ENCODE measurements at regions not wholly inside any gene's neighbourhood (a gene's known extent, or its start where the extent isn't known, plus 50 kb on each side); places are given as distances from the start of the nearest gene placed in this dataset.

DNA sequence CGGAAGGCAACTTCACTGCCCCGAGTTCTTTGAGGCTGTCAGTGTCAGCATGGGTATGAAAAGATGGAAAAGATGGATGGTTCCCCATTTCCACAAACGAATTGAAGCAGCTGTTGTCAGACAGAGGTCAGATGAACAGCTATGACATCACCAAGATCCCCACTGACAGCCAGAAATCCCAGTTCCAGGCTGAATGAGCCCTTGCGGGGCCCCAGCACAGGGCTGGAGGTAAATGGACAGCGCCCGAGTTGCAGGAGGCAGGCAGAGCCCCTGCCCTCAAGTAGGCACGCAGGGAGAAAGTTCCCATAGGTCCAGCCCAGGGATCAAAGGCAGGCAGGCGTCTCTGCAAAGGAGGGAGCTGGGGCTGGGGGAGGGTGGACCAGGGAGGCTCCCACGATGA lies 169.5 kb upstream of the AGAP1 start:
- intact Hi-C loops (cut with DNase I, micrococcal nuclease), result no loop called here
- Mint-ChIP-seq H3K4me3 (no peak overlapping the region), H3K27ac (no peak overlapping the region), H3K4me1 (no peaks in the 10 kb centered on the region), H3K27me3 (peaks cover 25% of the 10 kb centered on the region), H3K9me3 (ENCODE audit: low read depth) (no peaks in the 10 kb centered on the region), H3K36me3 (ENCODE audit: low read depth) (no peaks in the 10 kb centered on the region)
- ATAC-seq (no peak), DNase-seq (no peak)
- POLR2A ChIA-PET, result no interaction called here
- CTCF ChIA-PET, result no interaction called here

DNA sequence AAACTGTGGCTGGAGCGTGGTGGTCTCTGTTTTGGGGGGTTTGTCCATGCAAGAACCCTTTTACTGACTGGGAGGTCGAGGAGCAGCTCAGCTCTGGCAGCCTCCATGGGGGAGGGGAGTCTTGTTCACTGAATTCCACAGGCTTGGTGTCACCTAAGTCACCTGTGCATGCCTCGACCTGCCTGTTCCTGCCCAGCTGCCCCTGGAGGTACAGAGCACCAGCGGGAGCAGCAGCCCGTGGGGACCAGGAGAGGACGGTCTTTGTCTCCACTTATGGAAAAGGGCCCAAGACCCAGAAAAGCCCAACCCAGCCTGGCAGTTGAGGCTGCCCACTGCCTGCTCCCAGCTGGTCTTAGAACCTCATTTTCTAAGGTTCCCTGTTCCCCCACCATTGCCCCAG lies 168.7 kb upstream of the AGAP1 start:
- ChIA-PET POLR2A (no interaction called here), CTCF (no interaction called here)
- intact Hi-C loops (cut with DNase I, micrococcal nuclease), result no loop called here
- H3K27ac Mint-ChIP-seq, result no peak overlapping the region
- H3K9me3 Mint-ChIP-seq (ENCODE audit: low read depth), result no peaks in the 10 kb centered on the region
- no peak for ATAC-seq
- no peak overlapping the region for H3K4me3 Mint-ChIP-seq
- no peaks in the 10 kb centered on the region for H3K36me3 Mint-ChIP-seq (ENCODE audit: low read depth)
- peaks cover 25% of the 10 kb centered on the region for H3K27me3 Mint-ChIP-seq
- no peaks in the 10 kb centered on the region for H3K4me1 Mint-ChIP-seq
- DNase-seq, result no peak

DNA sequence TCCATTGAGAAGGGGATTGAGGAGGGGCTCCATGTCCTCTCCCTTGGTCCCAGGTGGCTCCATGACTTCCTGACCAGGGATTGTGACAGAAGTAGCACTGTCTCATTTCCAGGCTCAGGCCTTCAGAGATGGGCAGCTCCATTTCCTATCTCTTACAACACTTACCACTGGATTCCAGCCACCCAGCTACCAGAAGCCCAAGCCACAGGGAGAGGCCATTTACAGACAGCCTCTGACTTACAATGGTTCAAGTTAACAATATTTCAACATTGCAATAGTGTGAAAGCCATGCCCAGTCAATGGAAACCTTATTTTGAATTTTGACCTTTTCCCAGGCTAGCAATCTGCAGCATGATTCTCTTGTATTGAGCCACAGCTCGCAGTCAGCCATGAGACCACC lies 164.9 kb upstream of the AGAP1 start:
- H3K4me3 Mint-ChIP-seq, result no peak overlapping the region
- POLR2A ChIA-PET, result no interaction called here

DNA sequence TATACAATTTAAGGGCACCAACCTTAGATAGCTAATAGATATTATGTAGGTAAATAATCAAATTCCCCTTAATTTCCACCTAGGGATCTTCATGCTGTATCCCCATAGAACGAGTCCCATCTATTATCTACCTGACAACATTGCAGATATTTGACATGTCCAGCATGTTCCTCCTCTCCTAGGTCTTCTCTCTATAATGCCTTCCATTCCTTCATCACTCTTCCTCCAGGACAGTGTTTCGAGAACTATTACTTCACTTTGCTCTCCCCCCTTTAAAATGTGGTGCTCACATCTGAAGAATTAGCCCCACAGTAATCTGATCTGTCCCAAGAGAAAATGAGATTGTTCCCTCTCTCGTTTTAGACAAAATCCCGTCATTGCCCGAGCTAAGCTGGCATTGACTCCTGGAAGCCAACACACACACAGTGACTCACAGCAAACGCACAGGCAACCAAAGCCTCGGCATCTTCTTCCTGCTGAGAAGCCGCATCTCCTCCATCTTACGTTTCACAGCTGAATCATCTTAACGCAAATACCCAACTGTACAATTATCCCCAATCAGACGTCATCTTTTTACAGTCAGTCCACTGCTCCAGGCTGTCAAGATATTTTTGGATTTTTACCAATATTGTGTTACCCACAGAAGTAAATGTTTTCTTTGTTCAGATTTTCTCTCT lies 162.9 kb upstream of the AGAP1 start:
- DNase-seq (no peak), ATAC-seq (no peak)
- Mint-ChIP-seq H3K9me3 (ENCODE audit: low read depth) (no peaks in the 10 kb centered on the region), H3K4me3 (no peak overlapping the region), H3K27ac (no peak overlapping the region), H3K36me3 (ENCODE audit: low read depth) (no peaks in the 10 kb centered on the region), H3K27me3 (peaks cover 16% of the 10 kb centered on the region), H3K4me1 (no peaks in the 10 kb centered on the region)
- ChIA-PET POLR2A (no interaction called here), CTCF (no interaction called here)
- intact Hi-C loops (cut with DNase I, micrococcal nuclease), result no loop called here

More for the DNA sequence above, 164.9 kb upstream of the AGAP1 start:
- intact Hi-C loops (cut with DNase I, micrococcal nuclease), result no loop called here
- Mint-ChIP-seq H3K27me3 (peaks cover 26% of the 10 kb centered on the region), H3K36me3 (ENCODE audit: low read depth) (no peaks in the 10 kb centered on the region), H3K27ac (no peak overlapping the region), H3K4me1 (no peaks in the 10 kb centered on the region), H3K9me3 (ENCODE audit: low read depth) (no peaks in the 10 kb centered on the region)
- DNase-seq, result no peak
- no peak for ATAC-seq
- CTCF ChIA-PET, result no interaction called here

DNA sequence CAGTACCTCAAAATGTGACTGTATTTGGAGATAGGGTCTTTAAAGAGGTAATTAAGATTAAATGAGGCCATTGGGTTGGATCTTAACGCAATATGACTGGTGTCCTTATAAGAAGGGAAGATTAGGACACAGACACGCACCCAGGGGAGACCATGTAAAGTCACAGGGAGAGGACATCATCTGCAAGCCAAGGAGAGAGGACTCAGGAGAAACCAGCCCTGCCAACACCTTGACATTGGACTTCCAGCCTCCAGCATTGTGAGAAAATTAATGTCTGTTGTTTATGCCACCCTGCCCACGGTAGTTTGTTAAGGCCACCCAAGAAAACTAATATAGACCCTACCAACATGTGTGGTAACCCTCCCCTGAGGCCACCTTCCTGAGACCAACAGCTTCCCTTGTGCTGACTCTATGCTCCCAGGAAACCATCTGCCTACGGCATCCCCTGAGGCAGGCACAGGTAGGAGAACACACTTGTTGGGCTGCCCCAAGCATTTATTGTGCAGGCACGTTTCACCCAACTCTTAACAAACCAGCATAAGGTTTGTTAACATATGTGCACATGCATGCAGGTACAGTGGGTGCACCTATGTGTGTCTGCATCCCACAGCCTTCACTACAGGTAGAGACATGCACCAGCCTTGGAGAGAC lies 161.5 kb upstream of the AGAP1 start:
- Mint-ChIP-seq H3K4me3 (no peak overlapping the region), H3K9me3 (ENCODE audit: low read depth) (no peaks in the 10 kb centered on the region), H3K4me1 (no peaks in the 10 kb centered on the region), H3K36me3 (ENCODE audit: low read depth) (no peaks in the 10 kb centered on the region), H3K27me3 (peaks cover 15% of the 10 kb centered on the region), H3K27ac (no peak overlapping the region)
- POLR2A ChIA-PET, result no interaction called here
- ATAC-seq (no peak), DNase-seq (no peak)
- intact Hi-C loops (cut with DNase I, micrococcal nuclease), result no loop called here
- CTCF ChIA-PET, result no interaction called here

DNA sequence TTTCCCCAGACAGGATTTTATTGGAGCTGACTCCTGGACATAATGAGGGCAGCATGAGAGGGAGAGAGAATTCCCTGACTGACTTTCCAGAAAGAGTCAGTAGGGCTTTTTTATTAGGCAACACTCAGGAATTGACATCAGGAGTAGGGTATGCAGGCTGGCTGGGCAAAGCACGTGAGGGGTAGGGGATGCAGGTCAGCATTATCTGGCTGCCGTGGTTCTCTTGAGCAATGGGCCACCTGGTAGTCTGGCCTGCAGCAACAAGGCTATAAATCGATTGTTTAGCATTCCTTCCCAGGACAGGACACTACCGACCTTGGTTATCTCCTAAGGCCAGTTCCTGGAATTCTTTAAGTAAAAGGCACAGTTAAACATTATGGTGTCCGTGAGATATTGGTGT lies 160.8 kb upstream of the AGAP1 start:
- peaks cover 15% of the 10 kb centered on the region for H3K27me3 Mint-ChIP-seq
- ATAC-seq, result no peak
- no peak overlapping the region for H3K4me3 Mint-ChIP-seq
- no peaks in the 10 kb centered on the region for H3K4me1 Mint-ChIP-seq
- no peaks in the 10 kb centered on the region for H3K36me3 Mint-ChIP-seq (ENCODE audit: low read depth)
- no peak for DNase-seq
- CTCF ChIA-PET, result no interaction called here
- POLR2A ChIA-PET, result interaction anchor here (0.6 kb wide), 1 partner anchor 1589 kb away, joined by 3 read pairs; no protein-coding TSS in a partner anchor
- peaks cover 4% of the 10 kb centered on the region for H3K9me3 Mint-ChIP-seq (ENCODE audit: low read depth)
- H3K27ac Mint-ChIP-seq, result no peak overlapping the region
- intact Hi-C loops (cut with DNase I, micrococcal nuclease), result no loop called here

DNA sequence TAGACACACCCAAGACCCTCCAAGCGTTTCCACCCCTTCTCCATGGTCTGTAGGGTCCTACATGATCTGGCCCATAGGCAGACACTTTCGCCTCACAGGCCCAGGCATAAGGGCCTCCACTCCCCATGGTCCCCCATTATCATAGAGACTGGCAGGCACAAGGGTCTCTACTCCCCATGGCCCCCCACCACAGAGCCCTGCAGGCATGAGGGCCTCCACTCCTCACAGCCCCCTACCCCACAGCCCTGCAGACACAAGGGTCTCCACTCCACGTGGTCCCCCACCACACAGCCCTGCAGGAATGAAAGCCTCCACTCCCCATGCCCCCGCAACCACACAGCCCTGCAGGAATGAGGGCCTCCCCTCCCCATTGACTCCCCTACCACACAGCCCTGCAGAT lies 159.7 kb upstream of the AGAP1 start:
- Mint-ChIP-seq H3K9me3 (ENCODE audit: low read depth) (peaks cover 11% of the 10 kb centered on the region), H3K27me3 (peaks cover 9% of the 10 kb centered on the region), H3K4me1 (no peaks in the 10 kb centered on the region), H3K27ac (no peak overlapping the region), H3K36me3 (ENCODE audit: low read depth) (no peaks in the 10 kb centered on the region), H3K4me3 (no peak overlapping the region)
- ChIA-PET CTCF (no interaction called here), POLR2A (no interaction called here)
- DNase-seq, result no peak
- no peak for ATAC-seq
- intact Hi-C loops (cut with DNase I, micrococcal nuclease), result no loop called here

DNA sequence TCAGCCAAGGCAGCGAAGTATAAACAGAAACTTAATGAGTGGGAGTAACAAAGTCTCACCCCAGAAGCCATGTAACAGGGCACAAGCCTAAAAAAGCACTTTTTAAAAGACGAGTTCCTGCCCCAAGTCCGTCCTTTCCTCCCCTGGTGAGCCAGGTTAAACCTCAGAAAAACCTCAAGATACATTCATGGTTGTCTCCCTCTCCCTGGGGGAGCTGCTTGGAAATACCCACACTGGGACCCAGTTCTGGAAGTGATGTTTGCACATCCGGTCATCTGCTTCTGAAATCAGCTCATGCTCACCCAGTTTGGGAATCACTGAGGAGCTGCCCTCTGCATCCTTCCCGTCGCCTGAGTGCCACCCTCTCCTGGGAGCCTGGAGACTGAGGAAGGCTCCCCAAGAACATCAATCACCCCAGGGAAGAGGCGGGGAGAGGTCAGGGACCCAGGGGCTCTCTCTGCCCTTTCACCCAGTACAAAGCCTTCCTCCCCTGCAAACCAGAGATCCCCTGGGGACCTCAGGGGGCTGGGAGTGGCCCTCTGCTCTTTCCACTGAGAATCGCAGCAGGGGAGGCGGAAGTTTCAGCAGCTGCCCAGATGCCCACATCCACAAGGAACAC lies 150.6 kb upstream of the AGAP1 start:
- peaks cover 6% of the 10 kb centered on the region for H3K9me3 Mint-ChIP-seq (ENCODE audit: low read depth)
- no peak overlapping the region for H3K27ac Mint-ChIP-seq
- intact Hi-C loops (cut with DNase I, micrococcal nuclease), result no loop called here
- ChIA-PET POLR2A (no interaction called here), CTCF (interaction anchor here (0.5 kb wide), 1 partner anchor 1697 kb away, joined by 3 read pairs; no protein-coding TSS in a partner anchor)
- no peak for ATAC-seq
- no peak overlapping the region for H3K4me3 Mint-ChIP-seq
- no peaks in the 10 kb centered on the region for H3K4me1 Mint-ChIP-seq
- H3K27me3 Mint-ChIP-seq, result peaks cover 14% of the 10 kb centered on the region
- DNase-seq, result no peak
- no peaks in the 10 kb centered on the region for H3K36me3 Mint-ChIP-seq (ENCODE audit: low read depth)

DNA sequence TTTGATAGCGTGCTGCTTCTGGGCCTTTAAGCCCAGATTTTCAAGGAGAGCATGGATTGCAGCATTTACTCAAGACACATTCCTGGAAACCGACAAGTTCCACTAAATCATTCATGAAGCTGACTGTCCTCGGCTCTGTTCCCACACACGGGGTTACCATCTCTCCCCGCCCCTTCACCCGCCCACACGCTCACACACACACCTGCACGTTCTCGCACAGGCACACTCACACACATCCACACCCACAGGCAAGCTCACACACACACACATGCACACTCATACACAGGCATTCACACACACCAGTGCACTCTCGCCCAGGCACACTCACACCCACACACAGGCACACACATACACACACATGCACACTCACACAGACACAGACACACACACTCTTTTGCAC lies 150.0 kb upstream of the AGAP1 start:
- ChIA-PET CTCF (interaction anchor here (0.5 kb wide), 1 partner anchor 12 kb away, joined by 3 read pairs; no protein-coding TSS in a partner anchor), POLR2A (no interaction called here)
- Mint-ChIP-seq H3K9me3 (ENCODE audit: low read depth) (no peaks in the 10 kb centered on the region), H3K36me3 (ENCODE audit: low read depth) (no peaks in the 10 kb centered on the region), H3K27ac (no peak overlapping the region), H3K4me3 (no peak overlapping the region), H3K27me3 (peaks cover 14% of the 10 kb centered on the region), H3K4me1 (no peaks in the 10 kb centered on the region)
- no peak for DNase-seq
- intact Hi-C loops (cut with DNase I, micrococcal nuclease), result no loop called here
- no peak for ATAC-seq

DNA sequence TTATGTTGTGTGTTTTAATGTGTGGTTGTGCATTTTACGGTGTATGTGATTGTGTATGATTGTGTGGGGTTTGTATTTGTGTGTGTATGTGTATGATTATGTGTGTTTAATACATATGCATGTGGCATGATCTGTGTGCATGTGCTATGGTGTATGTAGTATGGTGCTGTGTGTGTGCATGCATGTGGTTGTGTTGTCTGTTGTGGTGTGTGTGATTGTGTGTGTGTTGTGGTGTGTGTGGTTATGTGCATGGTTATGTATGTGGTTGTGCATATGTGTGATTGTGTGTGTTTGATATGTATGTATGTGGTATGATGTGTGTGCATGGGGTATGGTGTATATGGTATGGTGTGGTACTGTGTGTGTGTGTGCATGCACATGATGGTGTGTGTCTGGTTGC lies 148.1 kb upstream of the AGAP1 start:
- no peaks in the 10 kb centered on the region for H3K9me3 Mint-ChIP-seq (ENCODE audit: low read depth)

DNA sequence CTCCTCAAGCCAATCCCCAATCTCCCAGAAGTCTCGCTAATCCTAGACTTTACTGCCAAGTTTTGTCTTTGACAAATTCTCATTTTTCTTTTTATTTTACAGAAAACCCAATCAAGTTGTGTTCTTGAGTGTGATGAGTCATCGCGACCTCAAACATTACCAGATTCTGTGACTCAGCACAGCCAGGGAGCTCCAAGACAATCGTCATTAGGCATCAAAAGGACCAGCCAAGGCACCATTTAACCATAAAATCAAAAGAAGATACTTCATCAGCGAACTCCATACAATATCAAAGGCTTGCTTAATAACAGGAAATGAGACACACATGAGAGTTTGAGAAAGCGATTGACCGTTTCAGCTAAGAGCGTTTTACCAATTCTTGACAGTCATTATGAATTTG lies 146.2 kb upstream of the AGAP1 start:
- no peaks in the 10 kb centered on the region for H3K36me3 Mint-ChIP-seq (ENCODE audit: low read depth)
- no peak overlapping the region for H3K27ac Mint-ChIP-seq
- no peak overlapping the region for H3K4me3 Mint-ChIP-seq
- ChIA-PET CTCF (no interaction called here), POLR2A (no interaction called here)
- intact Hi-C loops (cut with DNase I, micrococcal nuclease), result no loop called here
- no peaks in the 10 kb centered on the region for H3K9me3 Mint-ChIP-seq (ENCODE audit: low read depth)
- ATAC-seq (no peak), DNase-seq (peak; percentile 9)
- H3K4me1 Mint-ChIP-seq, result no peaks in the 10 kb centered on the region
- H3K27me3 Mint-ChIP-seq, result peaks cover 23% of the 10 kb centered on the region

More for the DNA sequence above, 148.1 kb upstream of the AGAP1 start:
- ATAC-seq (no peak), DNase-seq (no peak)
- Mint-ChIP-seq H3K4me1 (no peaks in the 10 kb centered on the region), H3K27ac (no peak overlapping the region), H3K4me3 (no peak overlapping the region), H3K36me3 (ENCODE audit: low read depth) (no peaks in the 10 kb centered on the region), H3K27me3 (peaks cover 23% of the 10 kb centered on the region)
- POLR2A ChIA-PET, result no interaction called here
- CTCF ChIA-PET, result no interaction called here
- intact Hi-C loops (cut with DNase I, micrococcal nuclease), result no loop called here

DNA sequence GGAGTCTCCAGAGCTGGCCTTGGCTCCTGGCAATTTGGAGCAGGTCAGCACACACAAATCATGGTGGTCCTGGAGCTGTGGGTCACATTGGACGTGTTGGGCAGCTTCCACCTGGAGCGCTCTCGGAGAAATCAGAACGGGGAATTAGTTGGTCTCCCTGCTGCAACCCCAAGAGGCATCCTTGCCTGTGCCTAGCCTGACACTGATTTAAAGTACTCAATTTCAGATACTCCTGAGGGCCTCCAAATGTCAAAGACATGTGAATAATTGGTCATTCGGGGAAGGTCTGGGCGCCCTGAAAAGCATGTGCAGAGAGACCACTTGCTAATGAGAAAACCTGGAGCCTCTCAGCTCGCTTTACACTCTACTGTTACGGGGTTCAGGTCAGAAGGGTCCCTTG lies 145.5 kb upstream of the AGAP1 start:
- Mint-ChIP-seq H3K4me1 (no peaks in the 10 kb centered on the region), H3K36me3 (ENCODE audit: low read depth) (no peaks in the 10 kb centered on the region), H3K27me3 (peaks cover 23% of the 10 kb centered on the region), H3K27ac (no peak overlapping the region), H3K9me3 (ENCODE audit: low read depth) (no peaks in the 10 kb centered on the region), H3K4me3 (no peak overlapping the region)
- DNase-seq (no peak), ATAC-seq (no peak)
- CTCF ChIA-PET, result no interaction called here
- intact Hi-C loops (cut with DNase I, micrococcal nuclease), result no loop called here
- POLR2A ChIA-PET, result no interaction called here

Data from activated CD4-positive, alpha-beta T cell treated with anti-CD3 and anti-CD28 coated beads for 36 hours (primary cell).